HAP-1 (cell line): ENCODE measurements at regions not wholly inside any gene's neighbourhood (a gene's known extent, or its start where the extent isn't known, plus 50 kb on each side); places are given as distances from the start of the nearest gene placed in this dataset.

Experiments used
- DNase-seq, 2 experiments: peaks; one replicate each; pipeline ENCODE4 v3.0.0-alpha.2; 2016 to 2020; ENCODE audit warnings: low spot score in 2 of 2
- H3K27me3 ChIP-seq: fragments of 250-450 bp; sonication (Bioruptor Pico); 2 replicates; pipeline ENCODE4 v1.5.1; 2020; ENCODE audit warnings: low read depth, mild to moderate bottlenecking, moderate library complexity
- H3K36me3 ChIP-seq: fragments of 250-450 bp; sonication (Bioruptor Pico); replicated peaks from 2 replicates; pipeline ENCODE4 v1.5.1; 2020; ENCODE audit warnings: mild to moderate bottlenecking
- H3K4me1 ChIP-seq: fragments of 250-450 bp; sonication (Bioruptor Pico); 2 replicates; pipeline ENCODE4 v1.5.1; 2020; ENCODE audit warnings: mild to moderate bottlenecking
- H3K4me3 ChIP-seq: fragments of 250-450 bp; sonication (Bioruptor Pico); 2 replicates; pipeline ENCODE4 v1.5.1; 2020; ENCODE audit warnings: mild to moderate bottlenecking, moderate library complexity
- H3K9me3 ChIP-seq: fragments of 250-450 bp; sonication (Bioruptor Pico); 2 replicates; pipeline ENCODE4 v1.5.1; 2020; ENCODE audit warnings: mild to moderate bottlenecking, moderate library complexity
- in situ Hi-C: fragments of 300-500 bp; cut with MboI; formaldehyde crosslinking; loops from 3 replicates; pipeline ENCODE4 v1.14.3; 2020; ENCODE audit warnings: low sequenced_read_pairs, inconsistent platforms, mixed read lengths

GRCh38 chr2:128541448-128541847 lies 222.8 kb upstream of the HS6ST1 start:
- no peaks in the 10 kb centered on the region for H3K4me1 ChIP-seq

GRCh38 chr2:128543036-128543435 lies 224.4 kb upstream of the HS6ST1 start:
- H3K9me3 ChIP-seq: no peaks in the 10 kb centered on the region
- H3K36me3 ChIP-seq: no peaks in the 10 kb centered on the region
- in situ Hi-C loops: no loop called here
- DNase-seq: no peak
- H3K4me1 ChIP-seq: no peaks in the 10 kb centered on the region
- no peak overlapping the region for H3K4me3 ChIP-seq
- no peaks in the 10 kb centered on the region for H3K27me3 ChIP-seq

More at GRCh38 chr2:128541448-128541847, 222.8 kb upstream of the HS6ST1 start:
- in situ Hi-C loops: no loop called here
- no peaks in the 10 kb centered on the region for H3K36me3 ChIP-seq
- no peaks in the 10 kb centered on the region for H3K27me3 ChIP-seq
- no peak for DNase-seq
- no peak overlapping the region for H3K4me3 ChIP-seq
- no peaks in the 10 kb centered on the region for H3K9me3 ChIP-seq

- H3K9me3 ChIP-seq: no peaks in the 10 kb centered on the region
- H3K4me1 ChIP-seq: no peaks in the 10 kb centered on the region
- H3K27me3 ChIP-seq: no peaks in the 10 kb centered on the region
- no peak overlapping the region for H3K4me3 ChIP-seq
- no peak for DNase-seq
- H3K36me3 ChIP-seq: no peaks in the 10 kb centered on the region
- in situ Hi-C loops: no loop called here
These were observed 225.0 kb upstream of the HS6ST1 start for GRCh38 chr2:128543646-128544045.

- no peaks in the 10 kb centered on the region for H3K9me3 ChIP-seq
- no peaks in the 10 kb centered on the region for H3K4me1 ChIP-seq
- H3K36me3 ChIP-seq: no peaks in the 10 kb centered on the region
- H3K27me3 ChIP-seq: no peaks in the 10 kb centered on the region
- in situ Hi-C loops: no loop called here
- DNase-seq: no peak
- no peak overlapping the region for H3K4me3 ChIP-seq
These were observed 225.8 kb upstream of the HS6ST1 start for GRCh38 chr2:128544321-128545037.

GRCh38 chr2:128545085-128545484 lies 226.4 kb upstream of the HS6ST1 start:
- H3K9me3 ChIP-seq: no peaks in the 10 kb centered on the region
- H3K4me1 ChIP-seq: no peaks in the 10 kb centered on the region
- in situ Hi-C loops: no loop called here
- no peaks in the 10 kb centered on the region for H3K27me3 ChIP-seq
- no peak overlapping the region for H3K4me3 ChIP-seq
- no peak for DNase-seq
- H3K36me3 ChIP-seq: no peaks in the 10 kb centered on the region

- H3K36me3 ChIP-seq: no peaks in the 10 kb centered on the region
- in situ Hi-C loops: no loop called here
- H3K9me3 ChIP-seq: no peaks in the 10 kb centered on the region
- H3K4me3 ChIP-seq: no peak overlapping the region
- DNase-seq: no peak
- H3K4me1 ChIP-seq: no peaks in the 10 kb centered on the region
- H3K27me3 ChIP-seq: no peaks in the 10 kb centered on the region
These were observed 227.2 kb upstream of the HS6ST1 start for GRCh38 chr2:128545829-128546228.

- no peak for DNase-seq
- Histone ChIP-seq H3K36me3 (no peaks in the 10 kb centered on the region), H3K27me3 (no peaks in the 10 kb centered on the region), H3K9me3 (no peaks in the 10 kb centered on the region), H3K4me1 (no peaks in the 10 kb centered on the region), H3K4me3 (no peak overlapping the region)
- in situ Hi-C loops: no loop called here
These were observed 229.0 kb upstream of the HS6ST1 start for GRCh38 chr2:128547667-128548066.

- H3K36me3 ChIP-seq: no peaks in the 10 kb centered on the region
- no peaks in the 10 kb centered on the region for H3K4me1 ChIP-seq
- H3K27me3 ChIP-seq: no peaks in the 10 kb centered on the region
- no peak for DNase-seq
- no peaks in the 10 kb centered on the region for H3K9me3 ChIP-seq
- in situ Hi-C loops: no loop called here
- no peak overlapping the region for H3K4me3 ChIP-seq
These were observed 229.8 kb upstream of the HS6ST1 start for GRCh38 chr2:128548461-128548891.

GRCh38 chr2:128549094-128549493 lies 230.4 kb upstream of the HS6ST1 start:
- Histone ChIP-seq H3K36me3 (no peaks in the 10 kb centered on the region), H3K9me3 (no peaks in the 10 kb centered on the region), H3K4me3 (no peak overlapping the region), H3K27me3 (no peaks in the 10 kb centered on the region), H3K4me1 (no peaks in the 10 kb centered on the region)
- no peak for DNase-seq
- in situ Hi-C loops: no loop called here

GRCh38 chr2:128549646-128550260 lies 231.1 kb upstream of the HS6ST1 start:
- DNase-seq: no peak
- Histone ChIP-seq H3K4me1 (no peaks in the 10 kb centered on the region), H3K27me3 (no peaks in the 10 kb centered on the region), H3K4me3 (no peak overlapping the region), H3K36me3 (no peaks in the 10 kb centered on the region), H3K9me3 (no peaks in the 10 kb centered on the region)
- in situ Hi-C loops: no loop called here

GRCh38 chr2:128550389-128550788 lies 231.7 kb upstream of the HS6ST1 start:
- H3K4me1 ChIP-seq: no peaks in the 10 kb centered on the region
- no peaks in the 10 kb centered on the region for H3K36me3 ChIP-seq
- no peaks in the 10 kb centered on the region for H3K27me3 ChIP-seq
- in situ Hi-C loops: no loop called here
- no peaks in the 10 kb centered on the region for H3K9me3 ChIP-seq
- no peak for DNase-seq
- H3K4me3 ChIP-seq: no peak overlapping the region

- H3K4me3 ChIP-seq: no peak overlapping the region
- no peaks in the 10 kb centered on the region for H3K36me3 ChIP-seq
- no peaks in the 10 kb centered on the region for H3K27me3 ChIP-seq
- in situ Hi-C loops: no loop called here
- H3K9me3 ChIP-seq: no peaks in the 10 kb centered on the region
- H3K4me1 ChIP-seq: no peaks in the 10 kb centered on the region
- no peak for DNase-seq
These were observed 232.2 kb upstream of the HS6ST1 start for GRCh38 chr2:128550801-128551416.

- Histone ChIP-seq H3K27me3 (no peaks in the 10 kb centered on the region), H3K9me3 (no peaks in the 10 kb centered on the region), H3K4me1 (no peaks in the 10 kb centered on the region), H3K4me3 (no peak overlapping the region), H3K36me3 (no peaks in the 10 kb centered on the region)
- no peak for DNase-seq
- in situ Hi-C loops: no loop called here
These were observed 232.8 kb upstream of the HS6ST1 start for GRCh38 chr2:128551435-128551834.

GRCh38 chr2:128552141-128552805 lies 233.6 kb upstream of the HS6ST1 start:
- Histone ChIP-seq H3K4me3 (no peak overlapping the region), H3K36me3 (no peaks in the 10 kb centered on the region), H3K4me1 (no peaks in the 10 kb centered on the region), H3K9me3 (no peaks in the 10 kb centered on the region), H3K27me3 (no peaks in the 10 kb centered on the region)
- no peak for DNase-seq
- in situ Hi-C loops: no loop called here
